ENCODE measurements at regions not wholly inside any gene's neighbourhood (a gene's known extent, or its start where the extent isn't known, plus 50 kb on each side); places are given as distances from the start of the nearest gene placed in this dataset.

GRCh38 chrX:1076871-1077651 is 135.4 kb downstream of the CRLF2 start:
- H3K14ac ChIP-seq (ENCODE audit: insufficient read length) = no peak overlapping the region
- no peak overlapping the region; a peak in 1 of 8 replicates for H3K4me3 ChIP-seq (ENCODE audit: extremely low read depth in 1 of 4, insufficient read depth in 2 of 4, low read depth in 3 of 4, low read length in 4 of 4)
- peaks cover 0 to 8% of the 10 kb centered on the region in 2 experiments; a peak in 1 of 4 replicates for H3K9me3 ChIP-seq (ENCODE audit: insufficient read depth in 2 of 2, low read depth in 1 of 2, low read length in 1 of 2)
- H3K79me2 ChIP-seq (ENCODE audit: control insufficient read depth in 1 of 2, insufficient read depth in 2 of 2, low read length in 2 of 2) = no peaks in the 10 kb centered on the region
- POLR2A ChIA-PET (ENCODE audit: partially characterized antibody) = no interaction called here
- no peak overlapping the region for H4K91ac ChIP-seq (replicated peaks; ENCODE audit: insufficient read length, low read length)
- H3K4ac ChIP-seq (replicated peaks; ENCODE audit: insufficient read length, low read depth, low read length) = no peak overlapping the region
- H4K5ac ChIP-seq (ENCODE audit: insufficient read length, low read depth, low read length) = no peak overlapping the region
- no peaks in the 10 kb centered on the region for H3K79me1 ChIP-seq (ENCODE audit: low read depth, low read length)
- no peak overlapping the region for H3K27ac ChIP-seq (ENCODE audit: low read depth, low read length)
- no peak for DNase-seq (ENCODE audit: low read depth in 1 of 2, low spot score in 2 of 2)
- H3K36me3 ChIP-seq (ENCODE audit: control insufficient read depth in 2 of 4, insufficient read depth in 4 of 4, low read length in 3 of 4) = no peaks in the 10 kb centered on the region
- no peak overlapping the region for H3K56ac ChIP-seq (replicated peaks; ENCODE audit: insufficient read length, low read depth, low read length)
- no peak overlapping the region for H2BK120ac ChIP-seq (replicated peaks; ENCODE audit: low read depth, low read length)
- H3K18ac ChIP-seq (ENCODE audit: extremely low read depth, low read length) = peak overlapping the region; percentile 28
- H4K8ac ChIP-seq (ENCODE audit: extremely low read depth, insufficient read depth, low read length) = no peak overlapping the region
- no peak overlapping the region for H3K23ac ChIP-seq (ENCODE audit: insufficient read length)
- H2BK12ac ChIP-seq (ENCODE audit: low read depth, low read length) = peak overlapping the region; percentile 13; the same call in 1 of the 2 replicates
- H2BK5ac ChIP-seq (ENCODE audit: low read depth, low read length) = no peak overlapping the region
- H4K20me1 ChIP-seq (replicated peaks in 1 of 2; ENCODE audit: control insufficient read depth in 1 of 2, insufficient read depth in 2 of 2, low read length in 2 of 2) = no peaks in the 10 kb centered on the region
- H2BK15ac ChIP-seq (ENCODE audit: low read length) = peak overlapping the region; percentile 48; the same call in 1 of the 2 replicates
- H3K4me1 ChIP-seq (replicated peaks in 1 of 4; ENCODE audit: control insufficient read depth in 3 of 4, insufficient read depth in 4 of 4, low read length in 3 of 4) = no peaks in the 10 kb centered on the region
- TF ChIP-seq, protein P1, sequence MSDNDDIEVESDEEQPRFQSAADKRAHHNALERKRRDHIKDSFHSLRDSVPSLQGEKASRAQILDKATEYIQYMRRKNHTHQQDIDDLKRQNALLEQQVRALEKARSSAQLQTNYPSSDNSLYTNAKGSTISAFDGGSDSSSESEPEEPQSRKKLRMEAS (IDR thresholded peaks at IDR 0.05) = peak; percentile 19; the same call in 1 of the 2 replicates
- TF ChIP-seq, protein P2, sequence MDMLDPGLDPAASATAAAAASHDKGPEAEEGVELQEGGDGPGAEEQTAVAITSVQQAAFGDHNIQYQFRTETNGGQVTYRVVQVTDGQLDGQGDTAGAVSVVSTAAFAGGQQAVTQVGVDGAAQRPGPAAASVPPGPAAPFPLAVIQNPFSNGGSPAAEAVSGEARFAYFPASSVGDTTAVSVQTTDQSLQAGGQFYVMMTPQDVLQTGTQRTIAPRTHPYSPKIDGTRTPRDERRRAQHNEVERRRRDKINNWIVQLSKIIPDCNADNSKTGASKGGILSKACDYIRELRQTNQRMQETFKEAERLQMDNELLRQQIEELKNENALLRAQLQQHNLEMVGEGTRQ (IDR thresholded peaks at IDR 0.05; ENCODE audit: low read length) = no peak
- CTCF ChIA-PET (ENCODE audit: partially characterized antibody) = no interaction called here
- H3K27me3 ChIP-seq (replicated peaks in 1 of 4; ENCODE audit: control insufficient read depth in 3 of 4, extremely low read depth in 1 of 4, insufficient read depth in 3 of 4, low read length in 3 of 4) = no peaks in the 10 kb centered on the region
- H3K4me2 ChIP-seq (ENCODE audit: insufficient read depth in 1 of 2, low read depth in 2 of 2, low read length in 2 of 2) = no peak overlapping the region
- H3K23me2 ChIP-seq (ENCODE audit: low read depth, low read length) = no peaks in the 10 kb centered on the region
- no peak overlapping the region for H2AK5ac ChIP-seq (ENCODE audit: low read depth, low read length)
- peak overlapping the region; percentile 95 for H2AFZ ChIP-seq (ENCODE audit: low read length)
- no peak for FAIRE-seq
- no peak overlapping the region for H3K9ac ChIP-seq (replicated peaks in 1 of 4; ENCODE audit: extremely low read depth in 1 of 4, low read depth in 3 of 4, low read length in 3 of 4)
- 81% methylated on average over 29 of the region's 29 CpGs; no CpG with 5 or more reads in 1 of the 2 experiments for WGBS, 2 experiments (ENCODE audit: extremely low coverage in 1 of 2, insufficient coverage in 1 of 2, insufficient read length in 1 of 2, insufficient replicate concordance in 2 of 2, low coverage in 1 of 2, low lambda C conversion rate in 2 of 2, missing lambda C conversion rate in 1 of 2)
- H2BK20ac ChIP-seq (ENCODE audit: low read length) = peak overlapping the region; percentile 92; the same call in 1 of the 2 replicates

Data from H1 (cell line).